ENCODE measurements at regions not wholly inside any gene's neighbourhood (a gene's known extent, or its start where the extent isn't known, plus 50 kb on each side); places are given as distances from the start of the nearest gene placed in this dataset.

GRCh38 chr10:62895063-62895462 is 78.9 kb upstream of the EGR2 start:
- Mint-ChIP-seq H3K27ac (no peak overlapping the region), H3K36me3 (no peaks in the 10 kb centered on the region)

DNA sequence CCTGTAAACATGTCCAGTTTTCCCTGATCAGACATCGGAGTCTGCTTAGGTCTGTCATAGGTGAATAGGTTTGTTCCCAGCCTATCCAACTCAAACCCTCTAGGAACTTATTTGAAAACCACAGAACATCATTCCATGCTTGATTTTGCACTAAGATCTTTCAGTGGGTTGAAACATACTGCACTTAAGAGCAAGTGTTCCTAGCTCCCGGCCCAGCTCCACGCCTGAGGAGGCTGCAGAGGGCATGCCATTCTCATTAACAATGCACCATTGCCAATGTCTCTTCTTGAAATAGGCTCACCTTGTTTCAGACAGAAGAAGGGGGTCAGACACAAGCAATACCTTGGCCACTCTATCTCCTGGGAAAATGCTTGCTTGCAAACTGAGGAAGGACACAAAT is 78.0 kb upstream of the EGR2 start:
- H3K36me3 Mint-ChIP-seq, result no peaks in the 10 kb centered on the region

More at GRCh38 chr10:62895063-62895462, 78.9 kb upstream of the EGR2 start:
- Mint-ChIP-seq H3K9me3 (ENCODE audit: low read depth) (no peaks in the 10 kb centered on the region), H3K27me3 (no peaks in the 10 kb centered on the region), H3K4me3 (no peak overlapping the region), H3K4me1 (ENCODE audit: low read depth) (no peaks in the 10 kb centered on the region)

DNA sequence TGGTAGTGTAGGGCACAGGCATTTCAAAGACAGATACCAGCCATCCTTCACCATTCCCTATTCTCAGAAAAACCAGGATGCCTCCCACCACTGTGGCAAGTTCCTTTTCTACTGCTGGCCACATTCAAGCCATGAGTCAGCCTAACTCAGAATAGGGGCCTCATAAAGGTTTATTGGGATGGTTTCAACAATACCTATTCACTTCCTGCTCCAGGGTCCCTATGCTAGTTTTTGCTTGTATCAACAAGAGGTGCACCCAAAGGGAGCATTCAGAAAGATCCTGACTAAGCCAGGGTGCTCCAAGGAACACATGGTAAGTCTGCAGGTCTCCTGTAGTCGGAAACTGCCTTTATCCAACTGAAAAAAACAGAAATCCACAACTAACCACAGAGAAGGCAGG is 76.9 kb upstream of the EGR2 start:
- no peaks in the 10 kb centered on the region for H3K27me3 Mint-ChIP-seq
- H3K36me3 Mint-ChIP-seq, result no peaks in the 10 kb centered on the region
- no peak overlapping the region for H3K4me3 Mint-ChIP-seq
- no peak overlapping the region for H3K27ac Mint-ChIP-seq
- no peaks in the 10 kb centered on the region for H3K9me3 Mint-ChIP-seq (ENCODE audit: low read depth)
- no peaks in the 10 kb centered on the region for H3K4me1 Mint-ChIP-seq (ENCODE audit: low read depth)

More for the DNA sequence above, 78.0 kb upstream of the EGR2 start:
- Mint-ChIP-seq H3K4me1 (ENCODE audit: low read depth) (no peaks in the 10 kb centered on the region), H3K27ac (no peak overlapping the region), H3K4me3 (no peak overlapping the region), H3K9me3 (ENCODE audit: low read depth) (no peaks in the 10 kb centered on the region), H3K27me3 (no peaks in the 10 kb centered on the region)

DNA sequence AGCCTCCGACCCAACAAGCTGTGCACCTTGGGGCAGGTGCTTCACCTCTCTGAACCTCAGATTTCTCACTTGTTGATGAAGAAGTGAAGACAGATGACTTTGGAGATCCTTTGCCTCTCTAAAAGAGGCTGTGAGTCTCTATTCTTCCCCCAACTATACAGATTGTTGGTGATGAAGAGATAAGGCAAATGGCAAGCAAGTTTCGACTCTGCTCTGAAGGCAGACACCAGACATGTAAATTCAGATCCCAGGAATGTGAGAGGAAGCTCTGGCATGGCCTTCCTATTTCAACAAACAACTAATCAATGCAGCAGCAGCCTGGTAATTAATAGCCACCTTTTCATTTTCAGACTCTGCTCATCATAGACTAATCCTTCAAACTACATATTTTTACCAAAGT is 74.2 kb upstream of the EGR2 start:
- Mint-ChIP-seq H3K27me3 (peaks cover 3% of the 10 kb centered on the region), H3K27ac (no peak overlapping the region), H3K4me1 (ENCODE audit: low read depth) (no peaks in the 10 kb centered on the region), H3K9me3 (ENCODE audit: low read depth) (no peaks in the 10 kb centered on the region), H3K4me3 (no peak overlapping the region), H3K36me3 (no peaks in the 10 kb centered on the region)

DNA sequence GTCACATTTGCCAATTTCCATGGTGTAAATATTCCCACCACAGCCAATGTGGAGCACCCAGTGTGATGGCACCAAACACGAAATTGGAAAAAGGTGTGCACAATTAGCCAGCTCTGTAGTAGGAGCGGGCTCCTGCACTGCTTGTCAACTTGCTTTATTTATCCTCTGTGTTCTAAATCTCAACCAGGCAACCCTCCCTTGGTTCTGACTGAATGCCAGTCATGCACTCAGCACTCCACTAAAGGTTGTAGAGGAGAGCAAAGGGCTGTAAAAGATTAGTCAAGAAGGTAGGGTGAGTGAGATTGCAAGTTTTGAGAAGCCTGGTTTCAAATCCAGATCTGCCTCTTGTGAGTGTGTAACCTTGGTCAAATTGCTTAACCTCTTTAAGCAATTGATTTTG is 71.5 kb upstream of the EGR2 start:
- Mint-ChIP-seq H3K9me3 (ENCODE audit: low read depth) (no peaks in the 10 kb centered on the region), H3K27ac (no peak overlapping the region), H3K4me1 (ENCODE audit: low read depth) (no peaks in the 10 kb centered on the region), H3K27me3 (peaks cover 7% of the 10 kb centered on the region), H3K36me3 (no peaks in the 10 kb centered on the region), H3K4me3 (no peak overlapping the region)

DNA sequence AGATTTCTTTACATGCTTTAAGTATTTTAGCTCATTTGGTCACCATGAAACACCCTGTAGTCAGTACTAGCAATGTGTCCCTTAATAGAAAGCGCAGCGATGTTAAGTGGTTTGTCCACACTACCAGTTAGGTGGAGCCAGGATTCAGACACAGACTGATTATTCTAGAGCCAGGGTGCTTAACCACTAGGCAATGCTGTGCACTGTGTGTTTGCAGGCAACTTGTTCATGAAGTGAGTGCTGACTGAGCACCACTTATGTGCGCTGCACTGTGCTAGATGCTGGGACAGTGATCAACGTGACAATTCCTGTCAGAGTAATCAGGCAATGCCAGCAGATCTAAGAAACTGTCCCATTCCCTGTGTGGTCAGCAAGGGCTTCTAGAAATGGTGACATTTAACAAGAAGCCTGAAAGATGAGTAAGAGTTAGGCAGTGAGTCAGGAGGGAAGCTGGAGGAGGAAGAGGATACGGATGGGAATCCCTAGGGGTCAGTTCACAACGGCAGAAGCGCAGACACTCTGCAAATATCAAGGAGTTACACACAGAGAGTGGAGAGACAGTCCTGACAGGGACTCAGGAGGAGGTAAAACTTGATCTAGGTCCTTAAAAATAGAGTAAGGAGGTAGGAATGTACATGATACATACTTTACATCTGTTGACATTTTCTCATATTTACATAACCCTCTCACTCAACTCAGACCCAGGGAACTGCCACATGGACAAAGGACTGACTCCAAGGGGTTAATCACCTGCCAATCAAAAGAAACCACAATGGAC is 69.7 kb upstream of the EGR2 start:
- no peaks in the 10 kb centered on the region for H3K9me3 Mint-ChIP-seq (ENCODE audit: low read depth)
- peaks cover 10% of the 10 kb centered on the region for H3K27me3 Mint-ChIP-seq
- no peaks in the 10 kb centered on the region for H3K4me1 Mint-ChIP-seq (ENCODE audit: low read depth)
- H3K36me3 Mint-ChIP-seq, result no peaks in the 10 kb centered on the region
- H3K4me3 Mint-ChIP-seq, result no peak overlapping the region
- no peak overlapping the region for H3K27ac Mint-ChIP-seq

DNA sequence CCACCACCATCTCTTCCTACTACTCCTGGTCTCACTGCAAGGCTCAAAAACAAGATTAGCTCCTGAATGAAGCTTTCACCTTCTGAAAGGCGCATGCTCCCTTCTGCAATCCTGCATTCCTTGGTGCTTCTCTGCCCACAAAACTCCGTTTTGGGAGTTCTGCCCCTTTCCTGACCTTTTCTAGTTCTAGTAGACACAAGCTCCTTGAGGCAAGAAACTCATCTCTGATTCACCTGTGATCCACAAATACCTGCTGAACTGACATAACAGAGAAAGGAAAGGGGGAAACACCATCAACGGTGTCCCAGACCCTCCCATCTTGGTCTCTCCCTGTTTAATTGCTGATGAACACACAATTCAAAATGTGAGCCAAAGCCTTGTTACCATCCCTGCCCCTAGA is 64.0 kb upstream of the EGR2 start:
- Mint-ChIP-seq H3K4me3 (no peak overlapping the region), H3K9me3 (ENCODE audit: low read depth) (no peaks in the 10 kb centered on the region), H3K4me1 (ENCODE audit: low read depth) (no peaks in the 10 kb centered on the region), H3K27ac (no peak overlapping the region), H3K36me3 (no peaks in the 10 kb centered on the region), H3K27me3 (peaks cover 11% of the 10 kb centered on the region)

DNA sequence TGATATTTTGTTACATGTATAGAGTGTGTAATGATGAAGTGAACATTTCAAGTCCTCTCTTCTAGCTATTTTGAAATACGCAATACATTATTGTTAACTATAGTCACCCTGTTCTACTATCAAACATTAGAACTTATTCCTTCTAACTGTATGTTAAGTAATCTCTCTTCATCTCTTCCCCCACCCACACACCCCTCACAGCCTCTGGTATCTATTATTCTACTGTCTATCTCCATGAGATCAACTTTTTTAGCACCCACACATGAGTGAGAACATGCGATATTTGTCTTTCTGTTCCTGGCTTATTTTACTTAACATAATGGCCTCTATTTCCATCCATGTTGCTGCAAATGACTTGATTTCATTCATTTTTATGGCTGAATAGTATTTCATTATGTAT is 57.7 kb upstream of the EGR2 start:
- Mint-ChIP-seq H3K4me1 (ENCODE audit: low read depth) (peaks cover 19% of the 10 kb centered on the region), H3K27me3 (peaks cover 4% of the 10 kb centered on the region), H3K27ac (no peak overlapping the region), H3K4me3 (no peak overlapping the region), H3K9me3 (ENCODE audit: low read depth) (no peaks in the 10 kb centered on the region), H3K36me3 (peaks cover 4% of the 10 kb centered on the region)

DNA sequence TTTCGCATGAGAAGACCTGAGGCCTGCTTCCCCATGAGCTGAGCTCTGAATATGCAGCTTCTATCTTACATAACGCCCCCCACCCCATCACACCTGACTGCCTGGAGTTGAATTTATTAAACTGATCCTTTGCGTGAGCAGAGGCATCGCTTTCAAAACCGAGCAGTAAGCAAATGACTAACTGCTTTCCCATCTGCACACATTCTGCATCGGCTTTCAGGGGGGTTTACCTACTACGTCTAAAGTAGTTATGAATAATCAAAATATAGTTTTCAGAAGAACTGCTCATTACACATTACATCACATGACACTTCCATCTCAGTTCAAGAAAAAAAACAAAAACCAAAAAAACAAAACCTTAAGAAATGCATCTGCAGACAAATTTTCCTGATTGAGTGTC is 54.7 kb upstream of the EGR2 start:
- Mint-ChIP-seq H3K9me3 (ENCODE audit: low read depth) (no peaks in the 10 kb centered on the region), H3K4me3 (no peak overlapping the region), H3K36me3 (peaks cover 4% of the 10 kb centered on the region), H3K4me1 (ENCODE audit: low read depth) (peaks cover 19% of the 10 kb centered on the region), H3K27ac (peak overlapping the region; percentile 47), H3K27me3 (peaks cover 3% of the 10 kb centered on the region)

DNA sequence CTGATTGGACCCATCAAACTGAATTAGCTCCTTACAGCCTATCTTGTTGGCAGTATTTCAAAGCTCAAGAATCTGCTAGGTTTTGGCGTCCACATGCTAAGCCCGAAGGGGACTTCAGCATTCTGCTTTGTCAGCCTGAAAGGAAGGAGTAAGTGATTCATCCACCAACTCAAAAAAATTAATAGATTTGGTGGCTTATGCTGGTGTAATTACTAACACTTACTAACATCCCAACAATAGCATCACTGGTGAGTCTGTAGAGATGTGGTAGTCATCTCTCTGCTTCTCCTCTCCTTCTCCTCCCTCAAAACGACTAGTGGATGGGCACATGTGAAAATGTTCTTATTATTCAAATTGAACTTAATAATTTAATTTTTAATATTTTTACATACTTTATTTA is 53.8 kb upstream of the EGR2 start:
- no peak overlapping the region for H3K4me3 Mint-ChIP-seq
- H3K27me3 Mint-ChIP-seq, result peaks cover 3% of the 10 kb centered on the region
- H3K36me3 Mint-ChIP-seq, result peaks cover 4% of the 10 kb centered on the region
- H3K27ac Mint-ChIP-seq, result no peak overlapping the region
- H3K9me3 Mint-ChIP-seq (ENCODE audit: low read depth), result no peaks in the 10 kb centered on the region
- H3K4me1 Mint-ChIP-seq (ENCODE audit: low read depth), result peaks cover 19% of the 10 kb centered on the region

- H3K4me1 Mint-ChIP-seq (ENCODE audit: low read depth), result peaks cover 5% of the 10 kb centered on the region
- no peak overlapping the region for H3K27ac Mint-ChIP-seq
- no peak overlapping the region for H3K4me3 Mint-ChIP-seq
- H3K27me3 Mint-ChIP-seq, result peaks cover 4% of the 10 kb centered on the region
- no peaks in the 10 kb centered on the region for H3K9me3 Mint-ChIP-seq (ENCODE audit: low read depth)
- H3K36me3 Mint-ChIP-seq, result peaks cover 9% of the 10 kb centered on the region
Observed at GRCh38 chr10:62866941-62867340, 50.8 kb upstream of the EGR2 start.

- H3K27ac Mint-ChIP-seq, result no peak overlapping the region
- H3K36me3 Mint-ChIP-seq, result peaks cover 7% of the 10 kb centered on the region
- peaks cover 6% of the 10 kb centered on the region for H3K4me1 Mint-ChIP-seq (ENCODE audit: low read depth)
- no peaks in the 10 kb centered on the region for H3K9me3 Mint-ChIP-seq (ENCODE audit: low read depth)
- H3K4me3 Mint-ChIP-seq, result no peak overlapping the region
- H3K27me3 Mint-ChIP-seq, result peaks cover 3% of the 10 kb centered on the region
Observed at GRCh38 chr10:62866451-62866850, 50.3 kb upstream of the EGR2 start.
